HCT116 (cell line): ENCODE measurements at regions not wholly inside any gene's neighbourhood (a gene's known extent, or its start where the extent isn't known, plus 50 kb on each side); places are given as distances from the start of the nearest gene placed in this dataset.

Experiments
- ATAC-seq: fragments of 200-7000 bp; cut with Tn5 transposase; 2 replicates; pipeline ENCODE4 v1.9.1; 2020; ENCODE audit warnings: mild to moderate bottlenecking, moderate library complexity
- BruUV-seq: library from RNA; stranded (reverse); fragments of 400-500 nt; replicated peaks from 2 replicates; lab custom pipeline; 2021; lab: Mats Ljungman, UMichigan
- CTCF ChIA-PET: fragments of 300-600 bp; sonication (Branson Sonifier 250); formaldehyde crosslinking; loops from one replicate; lab custom pipeline; 2021; ENCODE audit warnings: antibody characterized with exemption; lab: Charles Lee
- POLR2A ChIA-PET: fragments of 300-600, 350-600 bp; sonication (Branson Sonifier 250); formaldehyde crosslinking; loops from one replicate; lab custom pipeline; 2021; ENCODE audit warnings: antibody characterized with exemption; lab: Charles Lee
- RAD21 ChIA-PET, 2 experiments: fragments of 300-600 bp; sonication (Branson Sonifier 250); formaldehyde crosslinking; loops; one replicate each; lab custom pipeline; 2023; ENCODE audit warnings: low total read pairs in 2 of 2; ENCODE audit not compliant: uncharacterized antibody in 2 of 2, unreplicated experiment in 2 of 2, low non-redundant PET in 1 of 2; lab: Charles Lee
- DNase-seq: peaks from one replicate; pipeline ENCODE4 v3.0.0-alpha.2; 2010; ENCODE audit warnings: low read depth, low spot score
- H2AFZ ChIP-seq: fragments of 200-600 bp; shearing (Covaris generic), sonication (generic); 2 replicates; pipeline ENCODE4 v1.6.1; 2017; ENCODE audit warnings: low read depth, mixed run types, mixed read lengths, antibody characterized with exemption, low read length; ENCODE audit not compliant: poor library complexity, severe bottlenecking
- H3K27ac ChIP-seq: 2 replicates; pipeline ENCODE4 v1.5.1; 2012; ENCODE audit warnings: low read depth, low read length
- H3K27me3 ChIP-seq: fragments of 200-600 bp; sonication (generic); 2 replicates; pipeline ENCODE4 v1.6.1; 2016; ENCODE audit warnings: mixed run types, low read length, mixed read lengths; ENCODE audit not compliant: insufficient read depth
- H3K36me3 ChIP-seq, 2 experiments: fragments of 200-500 bp in 1 of 2; fragments of 200-600 bp in 1 of 2; sonication (Bioruptor generic) in 1 of 2; sonication (generic) in 1 of 2; 2 replicates each; pipeline versions ENCODE4 v1.5.1 to v1.6.1; 2014 to 2016; ENCODE audit warnings: low read length in 2 of 2, inconsistent platforms in 1 of 2, mixed read lengths in 1 of 2, mixed run types in 1 of 2; ENCODE audit not compliant: insufficient read depth in 2 of 2, control insufficient read depth in 1 of 2
- H3K4me1 ChIP-seq, 2 experiments: fragments of 200-600 bp in 1 of 2; sonication (generic) in 1 of 2; 2 replicates each; pipeline versions ENCODE4 v1.5.1 to v1.6.1; 2012 to 2017; ENCODE audit warnings: low read length in 2 of 2, inconsistent platforms in 1 of 2, mild to moderate bottlenecking in 1 of 2, mixed read lengths in 1 of 2, mixed run types in 1 of 2, moderate library complexity in 1 of 2; ENCODE audit not compliant: insufficient read depth in 2 of 2, control insufficient read depth in 1 of 2
- H3K4me2 ChIP-seq: fragments of 200-600 bp; sonication (generic); 2 replicates; pipeline ENCODE4 v1.6.1; 2017; ENCODE audit warnings: mixed run types, low read length, mixed read lengths
- H3K4me3 ChIP-seq, 2 experiments: fragments of 200-600 bp in 1 of 2; sonication (generic) in 1 of 2; replicated peaks in 1 of 2; 2 replicates each; pipeline ENCODE4 v1.5.1; 2011 to 2016; ENCODE audit warnings: low read length in 2 of 2, control low read depth in 1 of 2, low read depth in 1 of 2, mild to moderate bottlenecking in 1 of 2, mixed read lengths in 1 of 2, mixed run types in 1 of 2
- H3K79me2 ChIP-seq: fragments of 200-600 bp; sonication (generic); 2 replicates; pipeline ENCODE4 v1.6.1; 2017; ENCODE audit warnings: mild to moderate bottlenecking, mixed run types, low read length, moderate library complexity, mixed read lengths; ENCODE audit not compliant: insufficient read depth
- H3K9ac ChIP-seq: fragments of 200-600 bp; sonication (generic); 2 replicates; pipeline ENCODE4 v1.6.1; 2016; ENCODE audit warnings: low read length, mixed read lengths
- H3K9me2 ChIP-seq: fragments of 200-600 bp; sonication (generic), shearing (Covaris generic); 2 replicates; pipeline ENCODE4 v1.6.1; 2017; ENCODE audit warnings: mixed run types, mild to moderate bottlenecking, moderate library complexity; ENCODE audit not compliant: insufficient read depth
- H3K9me3 ChIP-seq, 2 experiments: fragments of 200-500 bp in 1 of 2; fragments of 200-600 bp in 1 of 2; sonication (Bioruptor generic) in 1 of 2; sonication (generic) in 1 of 2; 2 replicates each; pipeline ENCODE4 v1.6.1; 2014 to 2017; ENCODE audit warnings: low read length in 2 of 2, mixed read lengths in 2 of 2, inconsistent platforms in 1 of 2, low read depth in 1 of 2, mild to moderate bottlenecking in 1 of 2, mixed run types in 1 of 2, moderate library complexity in 1 of 2; ENCODE audit not compliant: control insufficient read depth in 1 of 2, insufficient read depth in 1 of 2
- H4K20me1 ChIP-seq: fragments of 200-600 bp; sonication (generic), shearing (Covaris generic); 2 replicates; pipeline ENCODE4 v1.6.1; 2017; ENCODE audit warnings: mixed run types, mild to moderate bottlenecking, moderate library complexity; ENCODE audit not compliant: insufficient read depth
- ATF3 ChIP-seq: IDR thresholded peaks from 2 replicates; pipeline ENCODE4 v1.6.1; 2012
- CEBPB ChIP-seq: IDR thresholded peaks from 2 replicates; pipeline ENCODE4 v1.6.1; 2012; ENCODE audit warnings: low read depth
- EGR1 ChIP-seq: IDR thresholded peaks from 2 replicates; pipeline ENCODE4 v1.6.1; 2012; ENCODE audit warnings: low read depth
- EZH2 ChIP-seq: fragments of 200-600 bp; sonication (generic); IDR thresholded peaks from 2 replicates; pipeline ENCODE4 v1.6.1; 2017; ENCODE audit warnings: antibody characterized with exemption, mixed run types
- EZH2phosphoT487 ChIP-seq: fragments of 200-600 bp; IDR thresholded peaks from 2 replicates; pipeline ENCODE4 v1.6.1; 2018; ENCODE audit warnings: antibody characterized with exemption, borderline replicate concordance
- FOSL1 ChIP-seq: IDR thresholded peaks from 2 replicates; pipeline ENCODE4 v1.6.1; 2012; ENCODE audit warnings: low read depth
- JUND ChIP-seq: IDR thresholded peaks from 2 replicates; pipeline ENCODE4 v1.6.1; 2012
- MAX ChIP-seq: IDR thresholded peaks from 2 replicates; pipeline ENCODE4 v1.6.1; 2012
- POLR2A ChIP-seq: IDR thresholded peaks from 2 replicates; pipeline ENCODE4 v1.7.0; 2011; ENCODE audit warnings: borderline replicate concordance; ENCODE audit not compliant: insufficient read depth, insufficient read length; ENCODE audit errors: extremely low read depth
- POLR2AphosphoS5 ChIP-seq: IDR thresholded peaks from 2 replicates; pipeline ENCODE4 v1.6.1; 2011; ENCODE audit warnings: mild to moderate bottlenecking, low read depth, low read length, moderate library complexity
- RAD21 ChIP-seq: IDR thresholded peaks from 2 replicates; pipeline ENCODE4 v1.6.1; 2012; ENCODE audit warnings: low read depth, mild to moderate bottlenecking
- REST ChIP-seq: IDR thresholded peaks from 2 replicates; pipeline ENCODE4 v1.6.1; 2012; ENCODE audit warnings: low read depth
- SIN3A ChIP-seq: IDR thresholded peaks from 2 replicates; pipeline ENCODE4 v1.6.1; 2012; ENCODE audit warnings: low read depth
- SP1 ChIP-seq: IDR thresholded peaks from 2 replicates; pipeline ENCODE4 v1.6.1; 2012; ENCODE audit warnings: low read depth
- SRF ChIP-seq: IDR thresholded peaks from 2 replicates; pipeline ENCODE4 v1.6.1; 2012; ENCODE audit warnings: low read depth
- TCF7L2 ChIP-seq: IDR thresholded peaks from 2 replicates; pipeline ENCODE4 v1.7.0; 2011; ENCODE audit warnings: borderline replicate concordance, inconsistent platforms; ENCODE audit not compliant: insufficient read depth, insufficient read length; ENCODE audit errors: extremely low read depth
- YY1 ChIP-seq: IDR thresholded peaks from 2 replicates; pipeline ENCODE4 v1.6.1; 2011; ENCODE audit warnings: low read length, low read depth, moderate library complexity, mild to moderate bottlenecking; ENCODE audit not compliant: insufficient replicate concordance; ENCODE audit errors: extremely low read depth
- ZBTB33 ChIP-seq: IDR thresholded peaks from 2 replicates; pipeline ENCODE4 v1.6.1; 2011; ENCODE audit warnings: mild to moderate bottlenecking, low read length, moderate library complexity; ENCODE audit not compliant: insufficient replicate concordance; ENCODE audit errors: extremely low read depth
- ZFX ChIP-seq: fragments of 450-650 bp; IDR thresholded peaks from 2 replicates; pipeline ENCODE4 v1.6.1; 2017
- ZNF274 ChIP-seq: fragments of 200-500 bp; sonication (Bioruptor generic); IDR thresholded peaks from 2 replicates; pipeline ENCODE4 v1.6.1; 2014; ENCODE audit warnings: mild to moderate bottlenecking, low read depth, low read length, inconsistent platforms
- intact Hi-C: fragments of 100-400 bp; cut with micrococcal nuclease; formaldehyde crosslinking; loops from 2 replicates; pipeline ENCODE4 v1.10.0; 2022

- no TSS peak for BruUV-seq
- RAD21 ChIA-PET, result no interaction called here
- Histone ChIP-seq H3K36me3 (no peaks in the 10 kb centered on the region), H4K20me1 (no peaks in the 10 kb centered on the region), H3K27me3 (no peaks in the 10 kb centered on the region), H3K4me2 (no peak overlapping the region), H3K4me3 (no peak overlapping the region), H3K9ac (no peak overlapping the region), H3K79me2 (no peaks in the 10 kb centered on the region), H3K9me2 (no peaks in the 10 kb centered on the region), H3K4me1 (no peaks in the 10 kb centered on the region), H3K27ac (no peak overlapping the region), H2AFZ (no peak overlapping the region), H3K9me3 (no peaks in the 10 kb centered on the region)
- no peak for ATAC-seq
- DNase-seq, result no peak
- POLR2A ChIA-PET, result no interaction called here
- TF ChIP-seq YY1 (no peak), TCF7L2 (no peak), ATF3 (no peak), EZH2phosphoT487 (no peak), SRF (no peak), SP1 (no peak), FOSL1 (no peak), EGR1 (no peak), CEBPB (no peak), ZNF274 (no peak), ZBTB33 (no peak), ZFX (no peak), SIN3A (no peak), POLR2AphosphoS5 (no peak), EZH2 (no peak), MAX (no peak), POLR2A (no peak), REST (no peak), RAD21 (no peak), JUND (no peak)
- CTCF ChIA-PET, result no interaction called here
- intact Hi-C loops, result no loop called here
These were observed 158.4 kb upstream of the TPRG1 start for GRCh38 chr3:189013224-189013888.
